Central memory CD4-positive, alpha-beta T cell (primary cell): ENCODE measurements at regions not wholly inside any gene's neighbourhood (a gene's known extent, or its start where the extent isn't known, plus 50 kb on each side); places are given as distances from the start of the nearest gene placed in this dataset.

ENCODE experiments used
- DNase-seq: peaks from one replicate; pipeline ENCODE4 v3.0.0; 2022

- no peak for DNase-seq
Observed at GRCh38 chr2:126748188-126748760, 92.3 kb downstream of the GYPC start.

GRCh38 chr2:126748929-126749518, 93.1 kb downstream of the GYPC start:
- no peak for DNase-seq

GRCh38 chr2:126749537-126749936, 93.6 kb downstream of the GYPC start:
- no peak for DNase-seq

- DNase-seq = no peak
Observed at GRCh38 chr2:126750506-126750905, 94.5 kb downstream of the GYPC start.

- DNase-seq = no peak
Observed at GRCh38 chr2:126751477-126751876, 95.5 kb downstream of the GYPC start.

- no peak for DNase-seq
Observed at GRCh38 chr2:126752876-126753275, 96.9 kb downstream of the GYPC start.

GRCh38 chr2:126753501-126754212, 97.7 kb downstream of the GYPC start:
- no peak for DNase-seq

- no peak for DNase-seq
Observed at GRCh38 chr2:126754240-126755004, 98.5 kb downstream of the GYPC start.

GRCh38 chr2:126756125-126756524, 100.2 kb downstream of the GYPC start:
- no peak for DNase-seq

GRCh38 chr2:126761256-126761980, 105.5 kb downstream of the GYPC start:
- DNase-seq = no peak

GRCh38 chr2:126761981-126762878, 106.3 kb downstream of the GYPC start:
- peak; percentile 51 for DNase-seq

- no peak for DNase-seq
Observed at GRCh38 chr2:126764686-126765265, 108.8 kb downstream of the GYPC start.

- DNase-seq = no peak
Observed at GRCh38 chr2:126765395-126765794, 109.4 kb downstream of the GYPC start.

- DNase-seq = no peak
Observed at GRCh38 chr2:126766295-126766968, 110.5 kb downstream of the GYPC start.

GRCh38 chr2:126766969-126767296, 111.0 kb downstream of the GYPC start:
- no peak for DNase-seq

GRCh38 chr2:126769118-126769517, 113.2 kb downstream of the GYPC start:
- DNase-seq = no peak

- no peak for DNase-seq
Observed at GRCh38 chr2:126770466-126770865, 114.5 kb downstream of the GYPC start.

GRCh38 chr2:126771094-126771493, 115.1 kb downstream of the GYPC start:
- DNase-seq = no peak

GRCh38 chr2:126771501-126772195, 115.7 kb downstream of the GYPC start:
- no peak for DNase-seq

- DNase-seq = no peak
Observed at GRCh38 chr2:126774290-126774689, 118.3 kb downstream of the GYPC start.
